CD4-positive, alpha-beta memory T cell (primary cell): ENCODE measurements at regions not wholly inside any gene's neighbourhood (a gene's known extent, or its start where the extent isn't known, plus 50 kb on each side); places are given as distances from the start of the nearest gene placed in this dataset.
"Not testable (repeated sequence)": the region's sequence is repeated elsewhere in the genome, so short reads cannot be mapped to it uniquely, and the experiment has no call there.

Experiments
- CTCF ChIA-PET: fragments of 350-600 bp; sonication (Branson Sonifier 250); formaldehyde crosslinking; loops from one replicate; lab custom pipeline; 2021; ENCODE audit warnings: inconsistent platforms; ENCODE audit not compliant: partially characterized antibody; lab: Charles Lee
- POLR2A ChIA-PET: fragments of 350-600 bp; sonication (Branson Sonifier 250); formaldehyde crosslinking; loops from one replicate; lab custom pipeline; 2021; ENCODE audit not compliant: partially characterized antibody; lab: Charles Lee
- DNase-seq, 5 donors: peaks; one replicate each; pipeline versions ENCODE4 v3.0.0 to v3.0.0-alpha.2; 2020 to 2022; ENCODE audit warnings: mixed read lengths in 1 of 5
- H3K27ac ChIP-seq: one replicate; pipeline ENCODE4 v1.7.0; 2013; ENCODE audit warnings: low read depth, low read length
- H3K27me3 ChIP-seq: 2 replicates; pipeline ENCODE4 v1.7.0; 2013; ENCODE audit warnings: mild to moderate bottlenecking, low read length, moderate library complexity; ENCODE audit not compliant: insufficient read depth
- H3K36me3 ChIP-seq: 2 replicates; pipeline ENCODE4 v1.7.0; 2013; ENCODE audit warnings: mild to moderate bottlenecking, low read length, moderate library complexity; ENCODE audit not compliant: insufficient read depth
- H3K4me1 ChIP-seq: 2 replicates; pipeline ENCODE4 v1.7.0; 2013; ENCODE audit warnings: mild to moderate bottlenecking, low read length, moderate library complexity; ENCODE audit not compliant: insufficient read depth
- H3K4me3 ChIP-seq, 2 donors: one replicate each; pipeline ENCODE4 v1.7.0; 2013; ENCODE audit warnings: low read length in 2 of 2, mild to moderate bottlenecking in 1 of 2
- H3K9me3 ChIP-seq, 2 donors: one replicate each; pipeline ENCODE4 v1.7.0; 2013; ENCODE audit warnings: low read length in 2 of 2, control low read depth in 1 of 2; ENCODE audit not compliant: control insufficient read depth in 1 of 2
- H3K27ac Mint-ChIP-seq, 7 donors: one replicate each; pipeline ENCODE4 v1.8.0; 2020 to 2021; ENCODE audit warnings: mixed read lengths in 7 of 7, mild to moderate bottlenecking in 6 of 7, inconsistent platforms in 3 of 7, moderate library complexity in 3 of 7
- H3K27me3 Mint-ChIP-seq, 2 donors: one replicate each; pipeline ENCODE4 v1.8.0; 2020 to 2021; ENCODE audit warnings: mixed read lengths in 2 of 2
- H3K36me3 Mint-ChIP-seq, 2 donors: one replicate each; pipeline ENCODE4 v1.8.0; 2020 to 2021; ENCODE audit warnings: mixed read lengths in 2 of 2, inconsistent platforms in 1 of 2, mild to moderate bottlenecking in 1 of 2
- H3K4me1 Mint-ChIP-seq, 4 donors: one replicate each; pipeline ENCODE4 v1.8.0; 2020 to 2021; ENCODE audit warnings: mixed read lengths in 4 of 4, mild to moderate bottlenecking in 1 of 4
- H3K4me3 Mint-ChIP-seq, 8 donors: one replicate each; pipeline ENCODE4 v1.8.0; 2020 to 2021; ENCODE audit warnings: mixed read lengths in 8 of 8, mild to moderate bottlenecking in 7 of 8, moderate library complexity in 6 of 8, inconsistent platforms in 3 of 8
- H3K9me3 Mint-ChIP-seq, 8 donors: one replicate each; pipeline ENCODE4 v1.8.0; 2020 to 2021; ENCODE audit warnings: mixed read lengths in 8 of 8, mild to moderate bottlenecking in 5 of 8, inconsistent platforms in 3 of 8, moderate library complexity in 1 of 8
- intact Hi-C: fragments of 100-400 bp; cut with micrococcal nuclease; formaldehyde crosslinking; loops from one replicate; pipeline ENCODE4 v1.15.1; 2023

DNA sequence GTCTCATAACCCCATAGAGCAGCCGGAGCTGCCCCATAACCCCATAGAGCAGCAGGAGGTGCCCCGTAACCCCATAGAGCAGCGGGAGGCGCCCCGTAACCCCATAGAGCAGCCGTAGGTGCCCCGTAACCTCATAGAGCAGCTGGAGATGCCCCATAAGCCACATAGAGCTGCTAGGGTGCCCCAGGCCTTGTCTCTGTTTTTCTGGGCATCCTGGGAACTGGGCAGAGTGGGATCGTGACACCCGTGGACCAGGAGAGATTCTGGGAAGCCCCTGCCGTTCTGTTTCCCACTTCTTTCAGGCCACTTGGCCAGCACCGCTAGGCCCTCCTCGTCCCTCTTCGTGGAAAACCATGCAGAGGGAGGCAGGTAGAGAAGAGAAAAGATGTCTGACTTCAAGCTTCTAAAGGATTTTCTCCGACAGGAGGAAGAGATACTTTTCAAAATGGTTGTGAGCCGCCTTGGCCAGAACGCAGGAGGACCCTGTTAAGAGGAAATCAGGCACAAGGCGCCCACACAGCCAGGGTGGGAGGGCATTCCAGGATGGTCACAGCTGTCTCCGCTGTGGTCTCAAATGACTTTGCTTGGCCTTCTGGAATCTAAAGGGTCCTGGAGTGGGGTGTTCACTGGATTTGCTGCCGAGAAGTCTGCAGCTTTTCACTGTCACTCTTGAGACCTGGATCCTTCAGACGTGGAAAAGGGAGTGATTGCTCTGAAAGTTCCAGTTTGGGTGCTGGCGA, 171.8 kb downstream of the NPIPB11 start:
- Mint-ChIP-seq H3K36me3 (peaks cover 8 to 12% of the 10 kb centered on the region in 2 donors), H3K27ac (peak overlapping the region in 1 of 7 donors; percentile 24)
- H3K9me3 ChIP-seq, H3K27ac ChIP-seq, DNase-seq, H3K4me3 Mint-ChIP-seq, H3K27me3 Mint-ChIP-seq, POLR2A ChIA-PET, H3K9me3 Mint-ChIP-seq, CTCF ChIA-PET, H3K36me3 ChIP-seq, intact Hi-C loops, H3K4me3 ChIP-seq, H3K27me3 ChIP-seq, H3K4me1 ChIP-seq, H3K4me1 Mint-ChIP-seq: not testable (repeated sequence)

DNA sequence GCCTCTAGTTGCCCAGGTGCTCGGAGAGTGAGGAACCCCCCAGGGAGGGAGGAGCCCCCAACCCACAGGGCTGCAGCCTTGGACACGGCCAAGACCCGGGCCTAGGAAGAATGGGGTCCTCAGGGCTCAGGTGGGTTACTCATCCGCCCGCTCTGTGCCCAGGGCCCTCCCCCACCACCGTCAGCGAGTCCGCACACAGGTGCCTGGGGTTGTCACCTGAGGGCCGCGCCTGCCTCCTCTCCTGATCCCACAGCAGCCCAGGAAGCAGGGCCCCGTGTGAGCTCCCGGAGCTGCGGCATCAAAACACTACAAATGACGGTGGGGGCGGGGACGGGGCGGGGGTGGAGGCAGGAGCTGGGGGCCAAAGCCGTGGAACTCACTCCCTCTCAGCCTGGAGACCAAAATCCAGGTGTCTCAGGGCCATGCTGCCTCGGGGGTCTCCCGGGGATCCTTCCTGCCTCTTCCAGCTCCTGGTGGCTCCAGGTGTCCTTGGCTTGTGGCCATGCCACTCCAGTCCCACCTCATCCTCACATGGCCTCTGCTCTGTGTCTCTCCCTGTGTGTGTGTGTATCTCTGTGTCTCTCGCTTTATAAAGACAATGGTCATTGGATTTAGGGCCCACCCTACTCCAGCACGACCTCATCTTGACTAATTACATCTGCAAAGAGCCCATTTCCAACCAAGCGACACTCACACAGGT, 172.7 kb downstream of the NPIPB11 start:
- H3K4me3 Mint-ChIP-seq, H3K36me3 ChIP-seq, H3K36me3 Mint-ChIP-seq, H3K4me1 ChIP-seq, H3K9me3 ChIP-seq, H3K4me1 Mint-ChIP-seq, DNase-seq, H3K27ac ChIP-seq, H3K27me3 Mint-ChIP-seq, CTCF ChIA-PET, intact Hi-C loops, H3K27me3 ChIP-seq, H3K9me3 Mint-ChIP-seq, POLR2A ChIA-PET, H3K4me3 ChIP-seq: not testable (repeated sequence)
- peak overlapping the region in 2 of 7 donors; percentile 3 to 28 for H3K27ac Mint-ChIP-seq

- H3K36me3 ChIP-seq = no peaks in the 10 kb centered on the region
- H3K27ac ChIP-seq = no peak overlapping the region
- H3K36me3 Mint-ChIP-seq = peaks cover 3 to 6% of the 10 kb centered on the region in 2 donors
- H3K27ac Mint-ChIP-seq = no peak overlapping the region
- no peaks in the 10 kb centered on the region for H3K4me1 ChIP-seq
- CTCF ChIA-PET = no interaction called here
- intact Hi-C loops = no loop called here
- no peaks in the 10 kb centered on the region for H3K27me3 ChIP-seq
- H3K27me3 Mint-ChIP-seq = no peaks in the 10 kb centered on the region
- H3K4me3 Mint-ChIP-seq = no peak overlapping the region
- POLR2A ChIA-PET = no interaction called here
- DNase-seq = no peak
- no peak overlapping the region for H3K4me3 ChIP-seq
- H3K4me1 Mint-ChIP-seq = peaks cover 0 to 2% (median 0%) of the 10 kb centered on the region in 4 donors
- peaks cover 0 to 4% (median 0%) of the 10 kb centered on the region in 8 donors for H3K9me3 Mint-ChIP-seq
- no peaks in the 10 kb centered on the region for H3K9me3 ChIP-seq
Observed at GRCh38 chr16:29232811-29233704, 173.5 kb downstream of the NPIPB11 start.

GRCh38 chr16:29232160-29232705, 174.3 kb downstream of the NPIPB11 start:
- POLR2A ChIA-PET, H3K27me3 ChIP-seq: not testable (repeated sequence)

DNA sequence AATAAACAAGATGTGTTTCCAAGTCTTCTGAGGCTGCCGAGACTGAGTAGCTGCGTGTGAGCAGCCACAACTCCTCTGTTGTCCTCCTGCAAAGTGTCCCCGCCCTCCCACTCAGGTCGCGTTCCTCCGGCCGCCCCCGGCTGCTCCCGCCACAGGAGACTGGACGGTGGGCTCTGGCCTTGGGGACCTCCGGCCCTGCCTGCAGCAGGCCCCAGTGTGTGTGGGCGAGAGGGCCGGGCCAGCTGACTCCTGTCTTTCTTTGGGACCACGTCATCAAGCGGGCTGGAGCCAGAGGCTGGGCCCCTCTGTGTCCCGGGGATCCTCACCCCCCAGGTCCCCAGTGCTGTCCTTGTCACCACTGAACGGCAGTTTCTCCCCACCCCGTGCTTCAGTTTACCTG, 175.3 kb downstream of the NPIPB11 start:
- H3K27ac ChIP-seq = no peak overlapping the region
- Mint-ChIP-seq H3K27me3 (no peaks in the 10 kb centered on the region), H3K4me1 (peaks cover 0 to 8% (median 3%) of the 10 kb centered on the region in 4 donors), H3K36me3 (peaks cover 3 to 6% of the 10 kb centered on the region in 2 donors), H3K9me3 (peaks cover 0 to 6% (median 0%) of the 10 kb centered on the region in 8 donors), H3K27ac (no peak overlapping the region), H3K4me3 (no peak overlapping the region)
- H3K36me3 ChIP-seq = no peaks in the 10 kb centered on the region
- no peaks in the 10 kb centered on the region for H3K9me3 ChIP-seq
- CTCF ChIA-PET = no interaction called here
- no peaks in the 10 kb centered on the region for H3K27me3 ChIP-seq
- no peak for DNase-seq
- no peaks in the 10 kb centered on the region for H3K4me1 ChIP-seq
- POLR2A ChIA-PET = no interaction called here
- intact Hi-C loops = no loop called here
- no peak overlapping the region for H3K4me3 ChIP-seq

More at GRCh38 chr16:29232160-29232705, 174.3 kb downstream of the NPIPB11 start:
- H3K36me3 Mint-ChIP-seq, H3K4me1 ChIP-seq, H3K4me1 Mint-ChIP-seq, H3K36me3 ChIP-seq, intact Hi-C loops, H3K27ac ChIP-seq, CTCF ChIA-PET, H3K9me3 ChIP-seq, H3K27me3 Mint-ChIP-seq, H3K9me3 Mint-ChIP-seq, H3K4me3 ChIP-seq, H3K4me3 Mint-ChIP-seq, H3K27ac Mint-ChIP-seq, DNase-seq: not testable (repeated sequence)

DNA sequence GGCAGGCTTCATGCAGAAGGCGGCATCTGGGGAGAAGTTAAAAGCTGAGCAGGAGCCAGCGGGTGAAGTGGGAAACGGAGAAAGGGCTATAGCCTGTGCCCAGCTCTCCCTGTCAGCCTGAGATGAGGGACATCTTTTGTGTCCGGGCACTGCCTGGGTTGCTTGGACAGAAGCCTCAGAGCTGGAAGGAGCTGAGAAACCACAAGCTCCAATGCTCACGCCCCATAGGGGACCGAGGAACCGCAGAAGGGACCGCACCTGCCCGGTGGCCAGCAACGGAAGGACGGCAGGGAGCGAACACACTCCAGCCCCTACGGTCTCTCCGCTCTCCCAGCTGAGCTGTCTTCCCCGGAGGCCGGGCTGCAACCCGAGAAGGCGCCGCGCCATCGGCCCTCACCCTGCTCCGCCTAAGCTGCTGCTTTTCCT, 175.8 kb downstream of the NPIPB11 start:
- no peak for DNase-seq
- Mint-ChIP-seq H3K27me3 (no peaks in the 10 kb centered on the region), H3K27ac (no peak overlapping the region), H3K9me3 (peaks cover 0 to 6% (median 0%) of the 10 kb centered on the region in 8 donors), H3K4me3 (no peak overlapping the region), H3K4me1 (peaks cover 0 to 8% (median 3%) of the 10 kb centered on the region in 4 donors), H3K36me3 (peaks cover 3% of the 10 kb centered on the region in 2 donors)
- Histone ChIP-seq H3K4me1 (no peaks in the 10 kb centered on the region), H3K4me3 (no peak overlapping the region), H3K27ac (no peak overlapping the region), H3K9me3 (no peaks in the 10 kb centered on the region), H3K27me3 (no peaks in the 10 kb centered on the region), H3K36me3 (no peaks in the 10 kb centered on the region)
- intact Hi-C loops = no loop called here
- ChIA-PET CTCF (no interaction called here), POLR2A (no interaction called here)
